ENCODE measurements at regions not wholly inside any gene's neighbourhood (a gene's known extent, or its start where the extent isn't known, plus 50 kb on each side); places are given as distances from the start of the nearest gene placed in this dataset.

DNA sequence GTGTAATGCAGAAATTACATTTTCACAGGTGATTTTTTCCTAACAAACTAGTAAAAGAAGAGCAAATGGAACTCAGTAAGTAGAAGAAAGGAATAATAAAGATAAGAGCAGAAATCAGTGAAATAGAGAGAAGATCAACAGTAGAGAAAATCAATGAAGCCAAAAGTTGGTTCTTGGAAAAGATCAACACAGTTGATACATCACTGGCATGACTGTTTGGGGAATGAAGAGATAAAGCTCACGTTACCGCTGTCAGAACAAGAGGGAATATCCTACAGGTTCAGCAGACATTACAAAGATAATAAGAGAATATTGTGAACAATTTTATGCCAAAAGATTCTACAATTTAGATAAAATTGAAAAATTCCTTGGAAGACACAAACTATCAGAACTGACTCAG is 146.4 kb downstream of the ACTR3B start:
- no peak for TF ChIP-seq CTCF (IDR thresholded peaks at IDR 0.05; ENCODE audit: low read depth, low read length)
- no peak overlapping the region for H3K4me3 ChIP-seq (ENCODE audit: low read depth, low read length)
- in situ Hi-C loops (cut with HindIII; ENCODE audit: low sequenced_read_pairs): no loop called here
- DNase-seq (ENCODE audit: low read depth, low spot score): no peak

DNA sequence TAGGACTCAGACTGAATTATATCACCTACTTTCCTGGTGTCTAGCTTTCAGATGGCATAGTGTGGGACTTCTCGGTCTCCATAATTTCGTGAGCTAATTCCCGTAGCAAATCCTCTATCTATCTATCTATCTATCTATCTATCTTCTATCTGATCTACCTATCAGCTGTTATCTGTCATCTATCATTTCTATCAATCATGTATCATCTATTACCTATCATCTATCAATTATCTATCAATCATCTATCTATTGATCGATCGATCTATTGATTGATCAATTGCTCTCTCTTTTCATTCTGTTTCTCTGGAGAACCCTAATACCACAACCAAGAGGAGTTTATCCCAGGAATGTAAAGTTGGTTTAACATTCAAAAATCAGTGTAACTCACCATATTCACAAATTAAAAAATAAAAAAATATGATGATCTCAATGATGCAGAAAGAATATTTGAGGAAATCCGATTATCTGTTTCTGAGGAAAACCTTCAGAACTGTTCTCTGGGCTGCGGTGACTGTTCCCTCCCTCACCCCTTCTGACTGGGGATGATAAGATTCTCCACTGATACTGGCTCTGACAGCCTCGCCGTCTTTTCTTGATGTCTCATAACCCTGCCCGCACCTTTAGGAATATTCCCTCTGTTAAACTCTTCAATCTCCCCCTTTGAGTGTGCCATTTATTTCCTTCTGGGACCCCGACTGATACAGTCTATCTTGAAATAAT is 147.7 kb downstream of the ACTR3B start:
- no peak overlapping the region for H3K4me3 ChIP-seq (ENCODE audit: low read depth, low read length)
- in situ Hi-C loops (cut with HindIII; ENCODE audit: low sequenced_read_pairs): no loop called here
- no peak for TF ChIP-seq CTCF (IDR thresholded peaks at IDR 0.05; ENCODE audit: low read depth, low read length)
- no peak for DNase-seq (ENCODE audit: low read depth, low spot score)

- no peak overlapping the region for H3K4me3 ChIP-seq (ENCODE audit: low read depth, low read length)
- no peak for DNase-seq (ENCODE audit: low read depth, low spot score)
- in situ Hi-C loops (cut with HindIII; ENCODE audit: low sequenced_read_pairs): no loop called here
- no peak for TF ChIP-seq CTCF (IDR thresholded peaks at IDR 0.05; ENCODE audit: low read depth, low read length)
These were observed 149.7 kb downstream of the ACTR3B start for GRCh38 chr7:152909280-152909679.

GRCh38 chr7:152909683-152910544 is 150.4 kb downstream of the ACTR3B start:
- TF ChIP-seq CTCF (IDR thresholded peaks at IDR 0.05; ENCODE audit: low read depth, low read length): no peak
- no peak overlapping the region for H3K4me3 ChIP-seq (ENCODE audit: low read depth, low read length)
- in situ Hi-C loops (cut with HindIII; ENCODE audit: low sequenced_read_pairs): no loop called here
- no peak for DNase-seq (ENCODE audit: low read depth, low spot score)

- H3K4me3 ChIP-seq (ENCODE audit: low read depth, low read length): no peak overlapping the region
- no peak for TF ChIP-seq CTCF (IDR thresholded peaks at IDR 0.05; ENCODE audit: low read depth, low read length)
- in situ Hi-C loops (cut with HindIII; ENCODE audit: low sequenced_read_pairs): no loop called here
- DNase-seq (ENCODE audit: low read depth, low spot score): no peak
These were observed 151.1 kb downstream of the ACTR3B start for GRCh38 chr7:152910545-152911225.

DNA sequence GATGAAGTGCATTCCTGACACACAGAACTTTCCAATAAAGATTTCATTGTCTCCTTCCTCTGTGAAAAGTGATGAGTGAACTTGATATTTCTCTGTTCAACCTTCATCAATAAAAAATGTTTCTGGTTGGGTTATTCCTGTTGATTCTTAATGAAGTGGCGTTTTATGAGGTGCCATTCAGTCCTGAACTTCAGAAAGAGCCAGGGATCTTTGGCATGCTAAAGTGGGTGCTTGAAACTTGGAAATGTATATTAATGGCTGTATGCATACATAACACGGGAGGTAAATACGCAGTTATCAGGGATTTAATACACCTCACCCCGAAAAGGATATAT is 151.6 kb downstream of the ACTR3B start:
- TF ChIP-seq CTCF (IDR thresholded peaks at IDR 0.05; ENCODE audit: low read depth, low read length): no peak
- in situ Hi-C loops (cut with HindIII; ENCODE audit: low sequenced_read_pairs): no loop called here

More for the DNA sequence above, 151.6 kb downstream of the ACTR3B start:
- DNase-seq (ENCODE audit: low read depth, low spot score): no peak
- no peak overlapping the region for H3K4me3 ChIP-seq (ENCODE audit: low read depth, low read length)
